ENCODE measurements at regions not wholly inside any gene's neighbourhood (a gene's known extent, or its start where the extent isn't known, plus 50 kb on each side); places are given as distances from the start of the nearest gene placed in this dataset.

- no peak for TF ChIP-seq POLR2AphosphoS5 (IDR thresholded peaks at IDR 0.05; ENCODE audit: low read depth, low read length)
- TF ChIP-seq TAF1 (IDR thresholded peaks at IDR 0.05; ENCODE audit: borderline replicate concordance, insufficient read depth, low read length): no peak
- no peak for TF ChIP-seq FOXP2 (optimal IDR thresholded peaks at IDR 0.05; ENCODE audit: borderline replicate concordance, extremely low read depth, extremely low read length, insufficient read depth)
- no peak for TF ChIP-seq SIN3A (IDR thresholded peaks at IDR 0.05; ENCODE audit: borderline replicate concordance, insufficient read depth, low read length)
- TF ChIP-seq, protein P1, sequence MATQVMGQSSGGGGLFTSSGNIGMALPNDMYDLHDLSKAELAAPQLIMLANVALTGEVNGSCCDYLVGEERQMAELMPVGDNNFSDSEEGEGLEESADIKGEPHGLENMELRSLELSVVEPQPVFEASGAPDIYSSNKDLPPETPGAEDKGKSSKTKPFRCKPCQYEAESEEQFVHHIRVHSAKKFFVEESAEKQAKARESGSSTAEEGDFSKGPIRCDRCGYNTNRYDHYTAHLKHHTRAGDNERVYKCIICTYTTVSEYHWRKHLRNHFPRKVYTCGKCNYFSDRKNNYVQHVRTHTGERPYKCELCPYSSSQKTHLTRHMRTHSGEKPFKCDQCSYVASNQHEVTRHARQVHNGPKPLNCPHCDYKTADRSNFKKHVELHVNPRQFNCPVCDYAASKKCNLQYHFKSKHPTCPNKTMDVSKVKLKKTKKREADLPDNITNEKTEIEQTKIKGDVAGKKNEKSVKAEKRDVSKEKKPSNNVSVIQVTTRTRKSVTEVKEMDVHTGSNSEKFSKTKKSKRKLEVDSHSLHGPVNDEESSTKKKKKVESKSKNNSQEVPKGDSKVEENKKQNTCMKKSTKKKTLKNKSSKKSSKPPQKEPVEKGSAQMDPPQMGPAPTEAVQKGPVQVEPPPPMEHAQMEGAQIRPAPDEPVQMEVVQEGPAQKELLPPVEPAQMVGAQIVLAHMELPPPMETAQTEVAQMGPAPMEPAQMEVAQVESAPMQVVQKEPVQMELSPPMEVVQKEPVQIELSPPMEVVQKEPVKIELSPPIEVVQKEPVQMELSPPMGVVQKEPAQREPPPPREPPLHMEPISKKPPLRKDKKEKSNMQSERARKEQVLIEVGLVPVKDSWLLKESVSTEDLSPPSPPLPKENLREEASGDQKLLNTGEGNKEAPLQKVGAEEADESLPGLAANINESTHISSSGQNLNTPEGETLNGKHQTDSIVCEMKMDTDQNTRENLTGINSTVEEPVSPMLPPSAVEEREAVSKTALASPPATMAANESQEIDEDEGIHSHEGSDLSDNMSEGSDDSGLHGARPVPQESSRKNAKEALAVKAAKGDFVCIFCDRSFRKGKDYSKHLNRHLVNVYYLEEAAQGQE (IDR thresholded peaks at IDR 0.05; ENCODE audit: insufficient read depth in 1 of 2, low read depth in 2 of 2, low read length in 2 of 2): no peak
Measured at GRCh38 chr5:123951582-123951977, 439.6 kb downstream of the CSNK1G3 start.

DNA sequence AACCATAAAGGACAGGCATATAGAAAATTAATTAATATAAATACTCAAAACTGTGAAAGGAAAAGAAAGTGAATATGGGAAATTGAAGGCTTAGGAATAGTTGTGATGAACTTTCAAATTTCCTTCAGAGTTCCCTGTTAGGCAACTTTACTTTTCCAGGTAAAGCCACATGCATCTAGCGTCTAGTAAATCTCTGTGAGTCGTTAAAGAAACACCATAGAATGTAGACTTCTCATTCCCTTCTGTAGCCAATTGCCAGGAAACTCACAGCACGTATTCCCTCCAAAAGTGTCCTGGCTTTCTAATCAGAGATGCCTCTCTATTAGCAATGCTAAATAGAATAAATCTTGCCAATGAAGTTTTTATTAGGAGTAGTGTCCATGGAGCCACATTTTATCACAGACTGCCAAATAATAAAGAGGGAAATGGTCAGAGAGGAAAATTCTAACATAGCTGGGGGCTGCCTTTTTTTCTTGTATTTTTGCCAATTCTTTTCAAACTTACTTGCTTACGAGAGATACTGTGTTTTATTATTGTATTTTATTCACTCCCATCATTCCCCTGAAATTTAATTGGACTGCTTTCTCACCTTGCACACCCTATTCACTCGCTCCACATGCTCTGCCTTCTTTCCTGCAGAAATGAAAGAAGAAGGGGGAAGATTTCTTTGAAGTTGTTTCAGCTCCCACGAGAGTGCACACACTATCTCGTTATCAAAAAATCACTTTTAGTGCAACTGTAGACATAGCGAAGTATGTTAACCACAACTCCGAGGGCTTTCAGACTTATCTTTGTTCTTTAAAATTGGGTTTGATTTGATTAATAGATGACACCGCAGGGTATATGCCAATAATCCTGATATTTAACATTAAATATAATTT, 439.0 kb downstream of the CSNK1G3 start:
- TF ChIP-seq TAF1 (IDR thresholded peaks at IDR 0.05; ENCODE audit: borderline replicate concordance, insufficient read depth, low read length) (no peak), SIN3A (IDR thresholded peaks at IDR 0.05; ENCODE audit: borderline replicate concordance, insufficient read depth, low read length) (no peak), POLR2AphosphoS5 (IDR thresholded peaks at IDR 0.05; ENCODE audit: low read depth, low read length) (no peak), FOXP2 (optimal IDR thresholded peaks at IDR 0.05; ENCODE audit: borderline replicate concordance, extremely low read depth, extremely low read length, insufficient read depth) (no peak)
- TF ChIP-seq, protein P1 (IDR thresholded peaks at IDR 0.05; ENCODE audit: insufficient read depth in 1 of 2, low read depth in 2 of 2, low read length in 2 of 2): no peak

GRCh38 chr5:123949807-123950340, 437.9 kb downstream of the CSNK1G3 start:
- TF ChIP-seq TAF1 (IDR thresholded peaks at IDR 0.05; ENCODE audit: borderline replicate concordance, insufficient read depth, low read length): no peak
- no peak for TF ChIP-seq SIN3A (IDR thresholded peaks at IDR 0.05; ENCODE audit: borderline replicate concordance, insufficient read depth, low read length)
- TF ChIP-seq, protein P1 (IDR thresholded peaks at IDR 0.05; ENCODE audit: insufficient read depth in 1 of 2, low read depth in 2 of 2, low read length in 2 of 2): no peak
- no peak for TF ChIP-seq FOXP2 (optimal IDR thresholded peaks at IDR 0.05; ENCODE audit: borderline replicate concordance, extremely low read depth, extremely low read length, insufficient read depth)
- TF ChIP-seq POLR2AphosphoS5 (IDR thresholded peaks at IDR 0.05; ENCODE audit: low read depth, low read length): no peak

DNA sequence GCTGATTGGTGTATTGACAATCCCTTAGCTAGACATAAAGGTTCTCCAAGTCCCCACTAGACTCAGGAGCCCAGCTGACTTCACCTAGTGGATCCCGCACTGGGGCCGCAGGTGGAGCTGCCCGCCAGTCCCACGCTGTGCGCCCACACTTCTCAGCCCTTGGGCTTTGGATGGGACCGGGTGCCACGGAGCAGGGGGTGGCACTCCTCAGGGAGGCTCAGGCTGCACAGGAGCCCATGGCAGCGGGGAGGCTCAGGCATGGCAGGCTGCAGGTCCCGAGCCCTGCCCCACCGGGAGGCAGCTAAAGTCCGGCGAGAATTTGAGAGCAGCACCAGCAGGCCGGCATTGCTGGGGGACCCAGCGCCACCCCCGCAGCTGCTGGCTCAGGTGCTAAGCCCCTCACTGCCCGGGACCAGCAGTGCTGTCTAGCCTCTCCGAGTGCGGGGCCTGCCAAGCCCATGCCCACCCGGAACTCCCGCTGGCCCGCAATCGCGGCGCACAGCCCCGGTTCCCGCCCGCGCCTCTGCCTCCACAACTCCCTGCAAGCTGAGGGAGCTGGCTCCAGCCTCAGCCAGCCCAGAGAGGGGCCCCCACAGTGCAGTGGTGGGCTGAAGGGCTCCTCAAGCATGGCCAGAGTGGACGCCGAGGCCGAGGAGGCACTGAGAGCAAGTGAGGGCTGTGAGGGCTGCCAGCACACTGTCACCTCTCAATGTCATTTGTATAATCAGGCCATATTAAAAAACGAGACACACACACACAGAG, 437.2 kb downstream of the CSNK1G3 start:
- TF ChIP-seq, protein P1 (IDR thresholded peaks at IDR 0.05; ENCODE audit: insufficient read depth in 1 of 2, low read depth in 2 of 2, low read length in 2 of 2): no peak
- TF ChIP-seq POLR2AphosphoS5 (IDR thresholded peaks at IDR 0.05; ENCODE audit: low read depth, low read length): no peak
- TF ChIP-seq SIN3A (IDR thresholded peaks at IDR 0.05; ENCODE audit: borderline replicate concordance, insufficient read depth, low read length): no peak
- TF ChIP-seq TAF1 (IDR thresholded peaks at IDR 0.05; ENCODE audit: borderline replicate concordance, insufficient read depth, low read length): no peak
- TF ChIP-seq FOXP2 (optimal IDR thresholded peaks at IDR 0.05; ENCODE audit: borderline replicate concordance, extremely low read depth, extremely low read length, insufficient read depth): no peak
